ENCODE measurements at regions not wholly inside any gene's neighbourhood (a gene's known extent, or its start where the extent isn't known, plus 50 kb on each side); places are given as distances from the start of the nearest gene placed in this dataset.
A peak's percentile ranks its signal among the peaks of the same experiment; 100 is the strongest.

DNA sequence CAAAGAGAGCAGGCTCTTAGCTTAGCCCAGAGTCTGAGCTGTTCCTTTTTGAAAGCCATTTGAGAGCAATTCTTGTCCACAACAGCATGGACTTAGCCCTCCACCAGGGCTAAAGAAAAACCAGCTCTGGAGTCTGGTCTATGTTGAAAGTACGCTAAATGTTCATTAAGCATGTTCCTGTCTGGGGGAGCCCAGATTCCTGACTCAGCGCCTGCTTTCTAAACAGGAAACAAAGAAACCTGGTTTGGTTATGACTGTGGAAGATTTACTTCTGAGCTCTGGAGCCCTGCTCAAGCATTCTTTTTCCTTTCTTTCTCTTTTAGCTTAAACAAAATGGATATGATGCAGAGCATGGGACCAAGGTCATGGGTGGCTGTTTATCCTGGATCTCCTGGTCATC is 279.8 kb downstream of the RBM43 start:
- no peak for DNase-seq

DNA sequence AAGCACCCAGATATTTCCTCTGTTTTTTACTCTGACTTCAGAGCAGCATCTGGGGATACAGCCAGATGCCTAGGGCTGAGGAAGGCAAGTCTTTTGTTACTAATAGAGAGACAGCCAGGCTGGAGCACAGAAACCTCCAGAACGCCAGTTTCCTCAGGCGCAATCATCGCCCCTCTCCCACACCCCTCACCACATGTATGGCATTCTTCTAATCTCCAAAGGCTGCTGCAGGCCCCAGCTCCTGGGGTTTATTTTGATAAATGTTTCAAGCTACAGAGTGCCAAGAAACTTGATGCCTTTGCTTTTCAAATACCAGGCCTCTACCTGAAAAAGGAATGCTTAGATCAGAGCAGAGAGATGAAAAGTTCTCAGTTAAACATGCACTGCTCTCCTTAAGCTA is 283.6 kb downstream of the RBM43 start:
- DNase-seq, result no peak

DNA sequence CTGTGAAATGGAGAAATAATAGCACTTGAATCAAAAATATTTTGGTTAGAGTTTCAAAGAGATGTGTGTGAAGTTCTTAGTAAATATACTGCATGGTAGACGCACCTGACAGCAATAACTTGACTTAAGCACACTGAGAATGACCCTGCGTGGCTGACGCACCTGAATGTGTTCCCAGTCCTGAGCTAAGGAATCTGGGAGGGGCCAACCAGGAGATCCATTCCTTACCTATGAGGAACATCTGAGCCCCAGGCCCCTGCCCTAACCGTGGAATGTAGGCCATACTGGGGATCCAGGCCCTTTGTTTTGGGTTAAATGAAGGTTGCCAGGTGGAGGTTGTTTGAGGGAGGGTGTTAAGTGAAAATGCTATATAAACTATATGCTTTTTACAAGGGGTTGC is 284.4 kb downstream of the RBM43 start:
- no peak for DNase-seq

DNA sequence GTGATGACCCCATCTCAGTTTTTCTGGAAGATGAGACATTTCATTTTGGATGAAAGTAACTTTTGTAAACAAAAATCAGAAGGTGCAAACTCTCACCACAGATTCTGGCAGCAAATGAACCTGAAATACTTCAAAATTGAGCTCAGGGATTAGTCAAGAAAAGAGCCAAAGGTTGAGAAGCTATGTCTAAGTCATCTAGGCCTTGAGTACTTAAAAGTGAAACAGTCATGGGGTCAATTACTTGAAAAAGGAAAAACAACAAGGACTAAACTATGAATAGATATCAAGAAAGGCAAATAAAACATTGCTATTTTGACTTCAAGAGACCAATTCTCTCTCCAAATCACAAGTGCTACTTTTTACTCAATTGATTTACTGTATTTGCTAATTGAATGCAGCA is 285.1 kb downstream of the RBM43 start:
- DNase-seq, result no peak

DNA sequence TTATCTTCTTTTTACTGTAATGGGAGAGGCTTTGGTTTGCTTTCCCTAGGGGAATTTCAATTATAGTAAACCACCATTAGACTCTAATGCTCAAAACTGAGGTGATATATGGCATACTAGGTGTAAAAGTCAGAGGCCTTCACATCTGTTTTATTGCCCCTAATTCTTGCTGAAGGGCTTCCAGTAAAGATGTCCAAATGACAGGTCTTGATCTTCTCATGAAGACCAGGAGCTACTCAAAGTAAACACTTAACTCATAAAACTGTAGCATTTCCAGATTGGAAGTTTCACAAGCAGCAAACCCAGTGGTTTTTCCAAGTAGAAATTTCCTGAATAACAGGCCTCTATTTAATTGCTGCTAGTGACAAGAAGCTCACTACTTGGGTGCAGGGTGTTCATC is 286.8 kb downstream of the RBM43 start:
- no peak for DNase-seq

DNA sequence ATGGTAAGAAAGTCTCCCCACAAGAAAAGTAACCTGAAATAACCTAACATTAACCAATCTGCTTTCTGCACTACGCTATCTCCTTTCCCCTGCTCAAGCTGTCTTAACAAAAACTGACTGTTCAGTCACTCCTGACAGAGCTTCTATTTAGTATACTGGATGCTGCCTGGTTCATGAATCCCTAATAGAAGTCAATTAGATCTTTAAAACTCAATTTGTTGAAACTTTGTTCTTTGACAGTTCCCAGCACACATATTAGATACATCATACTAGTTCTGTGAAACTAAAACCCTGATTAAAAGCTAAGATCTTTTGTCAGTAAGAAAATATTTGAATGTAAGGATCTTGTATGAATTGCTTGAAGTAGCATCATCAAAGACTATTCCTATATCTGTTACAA is 287.4 kb downstream of the RBM43 start:
- no peak for DNase-seq

DNA sequence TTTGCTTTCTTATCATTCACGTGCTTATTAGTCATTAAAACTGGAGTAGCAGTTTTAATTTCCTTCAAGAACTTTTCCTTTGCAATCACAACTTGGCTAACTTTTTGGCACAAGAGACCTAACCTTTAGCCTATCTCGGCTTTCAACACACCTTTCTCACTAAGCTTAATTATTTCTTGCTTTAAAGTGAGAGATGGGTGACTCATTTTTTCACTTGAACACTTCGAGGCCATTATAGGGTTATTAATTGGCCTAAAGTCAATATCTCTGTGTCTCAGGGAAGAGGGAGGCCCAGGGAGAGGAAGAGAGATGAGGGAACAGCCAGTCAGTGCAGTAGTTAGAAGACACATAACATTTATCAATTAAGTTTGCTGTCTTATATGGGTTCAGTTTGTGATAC is 289.8 kb downstream of the RBM43 start:
- DNase-seq, result no peak

DNA sequence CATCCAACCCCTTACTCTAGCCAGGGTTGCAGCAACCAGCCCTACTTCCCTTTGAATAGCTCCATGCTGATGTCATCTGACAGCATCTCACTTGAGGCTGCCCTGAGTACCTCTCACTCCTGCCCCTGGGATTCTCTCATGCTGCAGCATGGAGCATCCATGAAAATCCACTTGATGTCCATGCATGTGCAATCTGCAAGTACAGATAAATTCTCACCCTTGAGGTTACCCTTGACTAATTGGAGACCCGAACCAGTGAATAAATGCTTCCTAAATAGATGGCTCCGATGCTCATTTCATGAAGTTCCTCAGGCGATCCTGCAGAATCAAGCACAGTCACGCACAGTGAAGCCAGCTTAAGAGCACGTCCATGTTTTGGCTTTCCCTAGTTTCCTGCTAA is 298.3 kb downstream of the RBM43 start:
- no peak for DNase-seq

DNA sequence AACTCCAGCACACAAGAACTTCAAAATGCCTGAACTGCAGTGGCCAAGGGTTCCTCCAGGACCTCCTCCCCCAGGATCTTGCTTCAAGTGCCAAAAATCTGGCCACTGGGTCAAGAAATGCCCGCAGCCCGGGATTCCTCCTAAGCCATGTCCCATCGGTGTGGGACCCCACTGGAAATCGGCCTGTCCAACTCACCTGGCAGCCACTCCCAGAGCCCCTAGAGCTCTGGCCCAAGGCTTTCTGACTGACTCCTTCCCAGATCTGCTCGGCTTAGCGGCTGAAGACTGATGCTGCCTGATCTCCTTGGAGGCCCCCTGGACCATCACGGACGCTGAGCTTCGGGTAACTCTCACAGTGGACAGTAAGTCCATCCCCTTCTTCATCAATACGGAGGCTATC is 306.4 kb downstream of the RBM43 start:
- DNase-seq, result no peak

DNA sequence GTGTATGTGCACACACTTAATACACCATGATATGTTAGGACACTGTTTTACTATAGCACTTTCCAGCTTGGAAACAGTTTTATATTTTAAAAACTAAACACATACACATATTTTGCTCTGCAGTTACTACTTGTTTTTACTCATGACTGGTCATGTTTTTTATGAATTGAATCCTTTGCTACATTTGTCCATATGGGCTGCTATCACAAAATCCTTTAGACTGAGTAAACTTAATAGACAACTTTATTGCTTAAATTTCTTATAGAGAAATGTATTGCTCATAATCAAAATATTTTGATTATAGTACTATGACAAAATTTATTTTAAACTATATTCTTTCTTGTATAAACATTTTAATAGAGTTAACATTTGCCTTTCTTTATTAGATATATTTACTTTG is 314.8 kb downstream of the RBM43 start:
- no peak for DNase-seq

DNA sequence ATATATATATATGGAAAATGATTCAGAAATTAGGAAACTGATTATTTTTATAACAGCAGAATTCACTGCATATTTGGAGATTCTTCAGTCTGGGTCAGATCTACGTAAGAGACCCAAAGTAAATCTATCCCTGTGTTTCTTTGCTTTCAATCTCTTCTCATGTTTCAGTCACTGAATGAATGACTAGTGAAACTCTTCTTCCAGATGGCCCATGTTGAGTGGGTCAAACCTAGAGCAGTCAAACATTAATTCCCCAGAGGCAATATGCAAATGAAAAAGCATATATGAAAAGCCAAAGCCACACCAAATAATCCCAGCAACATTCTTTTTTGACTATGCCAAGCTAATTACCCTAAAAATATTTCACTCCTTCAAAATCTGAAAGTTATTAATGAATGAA is 317.3 kb downstream of the RBM43 start:
- no peak for DNase-seq

DNA sequence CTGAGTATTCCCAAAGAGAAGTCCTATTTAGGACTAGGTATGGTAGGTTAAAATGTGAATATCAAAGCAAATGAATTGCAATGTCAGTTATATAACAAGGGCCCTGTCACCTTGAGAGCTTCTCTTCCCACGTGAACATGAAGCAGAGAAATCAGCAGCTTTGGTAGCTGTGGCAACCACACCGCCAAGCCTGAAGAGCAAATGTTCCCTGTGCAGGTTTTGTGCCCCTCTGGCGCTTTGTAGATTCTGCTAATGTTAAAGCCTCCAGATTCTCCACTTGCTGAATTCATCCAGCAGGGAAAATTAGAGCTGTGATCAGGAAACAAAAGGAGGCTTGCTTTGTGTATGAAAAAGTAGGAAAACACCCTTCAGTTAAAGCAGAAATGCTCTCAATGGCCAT is 322.6 kb downstream of the RBM43 start:
- DNase-seq, result no peak

DNA sequence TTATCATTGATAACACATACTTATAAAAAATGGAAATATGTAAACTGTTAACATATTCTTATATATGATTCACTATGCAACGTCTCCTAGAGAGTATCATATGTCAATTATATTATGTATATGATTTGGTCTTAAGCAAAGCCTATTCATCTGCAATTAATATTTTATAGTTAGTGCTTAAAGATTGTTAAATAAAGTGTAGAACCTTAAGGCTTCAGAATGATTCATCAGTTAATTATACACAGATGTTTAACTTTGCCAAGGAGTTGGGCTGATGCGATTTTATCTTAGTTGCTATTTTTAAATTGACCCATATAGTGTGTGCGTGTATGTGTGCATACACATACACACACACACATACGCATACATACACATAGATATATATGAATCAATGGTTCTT is 323.1 kb downstream of the RBM43 start:
- DNase-seq, result no peak

DNA sequence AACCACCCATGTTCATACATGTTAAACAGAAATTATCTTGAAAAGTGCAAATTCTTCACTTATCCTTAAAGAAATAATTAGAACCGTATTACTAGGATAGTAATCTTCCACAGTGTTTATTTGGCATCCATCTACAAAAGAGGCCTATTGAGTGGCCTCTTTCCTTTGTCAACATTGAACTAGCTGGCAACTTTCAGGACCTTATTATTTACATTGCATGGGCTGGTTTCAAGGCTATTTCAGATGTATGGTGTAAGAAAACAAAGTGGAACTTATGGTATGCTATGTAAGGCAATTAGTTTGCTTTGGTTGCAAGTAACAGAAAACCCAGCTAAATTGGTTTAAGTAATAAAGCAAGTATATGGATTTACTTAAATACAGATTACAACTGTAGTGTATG is 324.6 kb downstream of the RBM43 start:
- no peak for DNase-seq

DNA sequence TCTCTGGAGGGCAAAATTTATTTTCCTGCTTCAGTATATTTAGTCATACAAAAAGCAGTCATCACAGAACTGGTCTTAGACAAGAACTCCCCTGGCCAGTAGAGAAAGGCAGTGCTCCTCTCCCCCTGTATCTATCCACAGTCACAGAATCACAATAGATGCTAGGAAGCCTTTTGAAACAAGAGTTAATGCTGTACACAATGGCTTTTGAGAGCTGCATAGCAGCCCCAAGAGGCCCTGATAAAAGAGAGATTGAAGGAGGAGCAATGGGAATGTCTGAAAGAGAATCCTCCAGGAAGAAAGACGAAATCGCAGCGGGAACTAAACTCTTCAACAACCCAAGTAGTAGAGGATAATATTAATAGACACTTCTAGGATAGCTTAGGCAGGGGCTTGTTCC is 330.2 kb downstream of the RBM43 start:
- no peak for DNase-seq

DNA sequence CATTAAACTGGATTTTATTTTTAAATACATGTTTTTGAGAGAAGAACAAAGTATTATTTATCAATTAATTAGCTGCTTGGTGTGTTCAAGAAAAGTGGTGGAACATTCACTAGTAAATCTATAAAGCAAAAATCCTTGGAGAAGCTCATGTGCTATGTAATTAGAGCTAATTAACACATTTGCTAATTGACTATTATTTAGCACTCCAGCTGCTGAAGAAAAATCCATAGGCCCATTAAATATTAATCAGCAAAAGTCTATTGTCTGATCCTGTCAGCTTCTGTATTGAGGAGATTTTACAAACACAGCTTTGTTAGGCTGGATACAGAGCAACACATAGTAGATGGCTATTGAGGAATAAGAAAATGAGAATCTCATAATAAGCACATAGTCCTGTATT is 336.1 kb downstream of the RBM43 start:
- no peak for DNase-seq

DNA sequence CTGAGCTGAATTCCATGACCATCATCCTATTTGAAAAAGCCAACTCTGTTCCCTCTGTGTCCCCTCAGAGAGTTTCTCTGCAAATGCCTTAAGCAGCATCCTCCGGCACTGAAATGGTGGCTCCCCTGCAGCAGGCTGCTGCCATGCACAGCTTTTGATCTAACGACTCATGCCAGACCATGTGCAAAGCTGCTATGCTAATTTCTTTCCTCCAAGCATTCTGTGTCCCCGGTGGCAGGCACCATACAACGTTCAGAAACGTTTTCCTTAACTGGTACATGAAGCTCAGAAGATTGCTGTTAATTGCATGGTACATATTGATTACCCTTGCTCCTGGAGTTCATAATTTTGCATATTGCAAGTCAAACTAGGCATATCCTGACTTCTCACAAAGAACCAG is 336.8 kb downstream of the RBM43 start:
- no peak for DNase-seq

DNA sequence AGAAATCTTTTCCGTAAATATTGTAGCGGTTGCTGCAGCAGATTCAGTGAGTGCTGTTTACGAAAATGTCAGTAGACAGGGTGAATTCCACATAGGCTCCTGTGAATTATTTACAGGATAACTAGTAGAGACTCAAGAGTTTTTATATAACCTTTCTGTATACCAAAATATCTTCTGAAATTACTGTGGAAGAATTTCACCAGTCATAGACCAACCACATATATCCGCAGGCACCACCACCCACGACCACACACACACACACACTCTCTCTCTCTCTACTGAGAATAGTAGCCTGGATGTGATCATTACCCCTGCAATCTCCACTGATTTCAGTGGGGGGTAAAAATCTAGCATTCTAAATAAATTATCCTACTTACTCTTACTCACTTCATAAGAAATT is 341.8 kb downstream of the RBM43 start:
- no peak for DNase-seq

DNA sequence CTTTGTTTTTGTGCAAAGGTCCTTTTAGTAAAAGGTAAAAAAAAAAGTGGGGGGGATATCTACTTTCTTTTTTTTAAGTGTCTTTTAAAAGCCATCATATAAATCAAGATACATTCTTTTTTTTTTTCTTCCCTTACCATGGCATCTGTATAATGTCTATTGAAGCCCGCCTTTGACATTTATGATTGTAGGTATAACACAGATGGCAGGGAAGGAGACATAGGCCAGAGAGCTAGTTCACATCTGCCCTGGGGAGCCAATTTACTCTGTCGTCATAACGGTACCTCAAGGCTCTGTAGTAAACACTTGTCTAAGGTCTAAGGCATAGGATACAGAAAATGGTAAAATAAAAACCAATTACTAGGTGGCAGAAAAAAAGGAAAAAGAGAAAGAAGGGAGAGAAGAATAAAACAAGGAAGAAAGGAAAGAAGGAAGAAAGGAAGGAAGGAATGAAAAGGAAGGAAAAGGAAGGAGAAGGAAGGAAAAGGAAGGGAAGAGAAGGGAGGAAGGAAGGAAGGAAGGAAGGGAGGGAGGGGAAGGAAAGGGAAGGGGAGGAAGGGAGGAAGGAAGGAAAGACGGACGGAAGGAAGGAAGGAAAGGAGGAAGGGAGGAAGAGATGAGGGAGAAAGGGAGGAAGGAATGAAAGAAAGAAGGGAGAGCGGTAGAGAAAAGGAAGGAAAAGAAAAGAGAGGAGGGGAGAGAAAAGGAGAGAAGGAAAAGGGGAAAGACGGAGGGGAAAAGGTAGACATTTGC is 343.5 kb downstream of the RBM43 start:
- DNase-seq, result no peak

DNA sequence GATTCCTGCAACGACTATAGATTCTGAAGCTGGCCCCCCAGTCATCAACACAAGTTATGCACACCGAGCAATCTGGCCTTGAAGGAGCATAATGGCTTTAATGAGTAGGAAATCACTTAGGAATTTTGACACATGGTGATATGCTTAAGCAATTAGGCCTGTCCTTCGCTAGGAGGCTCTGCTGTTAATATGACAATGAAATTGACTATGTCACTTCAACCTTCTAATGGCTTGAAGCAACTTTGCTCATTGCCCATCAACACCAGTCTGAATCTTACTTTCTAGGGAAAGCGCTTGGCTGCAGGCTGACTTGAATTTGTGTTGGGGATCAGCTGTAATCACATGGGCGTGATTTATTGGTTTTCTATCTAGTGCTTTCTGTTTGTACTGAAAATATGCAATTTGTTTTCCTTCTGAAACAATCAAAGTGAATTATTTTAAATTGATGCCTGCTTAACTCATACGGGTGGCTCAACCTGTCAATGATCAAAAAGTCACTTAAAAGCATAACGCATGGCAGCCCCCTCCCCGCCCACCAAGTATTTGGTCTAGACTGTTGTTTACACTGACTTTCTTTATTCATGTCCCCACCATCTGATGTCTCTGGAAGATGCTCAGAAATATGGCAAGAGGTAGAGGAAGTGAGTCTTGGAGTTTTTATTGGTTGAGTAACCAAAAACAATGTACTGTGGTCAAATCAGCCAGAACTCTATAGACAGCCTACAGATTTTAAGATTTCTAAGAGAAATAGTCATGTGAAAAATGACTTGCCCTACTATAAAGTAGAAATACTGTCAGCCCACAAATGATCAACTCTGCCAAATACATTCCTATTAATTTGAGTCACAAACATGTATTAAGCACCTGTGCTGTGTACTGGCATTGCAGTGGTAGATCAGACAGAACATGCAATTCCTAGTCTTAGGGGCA is 344.9 kb downstream of the RBM43 start:
- DNase-seq, result no peak

DNA sequence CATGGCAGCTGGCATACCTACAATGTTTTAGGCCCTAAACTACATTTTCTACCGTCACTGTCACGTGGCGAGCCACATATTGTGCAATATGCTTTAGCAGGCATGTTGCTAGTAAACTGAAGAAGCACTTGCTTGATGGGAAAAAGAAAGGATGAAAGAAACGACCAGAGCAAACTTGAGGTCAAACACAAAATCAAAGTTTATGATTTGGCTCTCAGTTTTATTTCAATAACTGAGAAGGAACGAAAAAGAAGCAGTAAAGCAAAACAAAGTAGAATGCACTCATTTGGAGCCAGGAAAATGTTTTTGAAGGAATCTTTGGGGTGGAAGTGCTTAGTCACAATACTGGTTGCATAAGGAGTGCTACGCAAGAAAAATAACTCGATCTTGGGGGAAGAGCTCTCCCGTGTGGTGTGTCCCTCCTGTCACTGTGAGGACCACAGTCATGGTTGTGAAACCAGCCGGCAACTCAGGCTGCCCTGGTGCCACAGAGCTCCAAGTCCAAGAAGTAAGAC is 349.8 kb downstream of the RBM43 start:
- peak; percentile 59 to 62 for DNase-seq

DNA sequence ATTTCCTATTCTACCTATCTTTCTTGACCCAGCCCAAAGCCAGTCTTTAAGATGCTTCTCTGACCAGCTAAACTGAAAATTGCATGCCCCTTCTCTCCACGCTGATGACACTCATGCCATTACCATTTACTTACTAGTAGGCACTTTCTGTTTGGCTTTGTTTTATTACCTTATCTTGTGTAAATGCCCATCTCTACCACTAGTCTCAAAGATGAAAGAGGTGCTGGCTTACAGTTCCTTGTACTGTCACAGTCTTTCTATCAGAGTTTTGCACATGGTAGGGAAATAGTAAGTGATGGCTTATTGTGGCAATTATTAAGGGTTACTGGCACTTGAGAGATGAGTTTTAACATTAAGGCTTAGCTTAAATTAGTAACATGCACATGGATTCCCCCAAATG is 352.1 kb downstream of the RBM43 start:
- no peak for DNase-seq

DNA sequence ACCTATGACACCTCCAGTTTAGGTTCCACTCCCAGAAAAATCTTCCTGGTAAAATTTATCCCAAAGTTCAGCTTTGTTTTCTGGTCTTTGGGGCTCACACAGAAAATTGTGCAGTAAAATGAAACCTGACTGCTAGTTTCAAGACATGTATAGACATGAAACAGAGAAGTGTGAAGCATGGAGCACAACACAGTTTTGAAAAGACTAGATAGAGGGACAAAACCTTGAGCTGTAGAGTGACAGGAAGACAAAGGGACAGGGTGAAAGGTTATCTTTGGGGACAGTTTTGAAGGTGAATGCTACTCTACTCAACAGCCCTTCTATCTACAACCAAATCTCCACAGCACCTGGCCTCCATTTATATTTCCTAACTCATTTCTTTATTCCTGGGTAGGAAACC is 352.6 kb downstream of the RBM43 start:
- no peak for DNase-seq
